H9 (cell line): ENCODE measurements at regions not wholly inside any gene's neighbourhood (a gene's known extent, or its start where the extent isn't known, plus 50 kb on each side); places are given as distances from the start of the nearest gene placed in this dataset.
"Not testable (repeated sequence)": the region's sequence is repeated elsewhere in the genome, so short reads cannot be mapped to it uniquely, and the experiment has no call there.

Source experiments
- DNase-seq: peaks from one replicate; pipeline ENCODE4 v3.0.0-alpha.2; 2017
- H2AFZ ChIP-seq: one replicate; pipeline ENCODE4 v1.6.1; 2013; ENCODE audit warnings: mild to moderate bottlenecking, low read length, control low read depth, moderate library complexity
- H2AK5ac ChIP-seq: 2 replicates; pipeline ENCODE4 v1.6.1; 2013; ENCODE audit warnings: low read length, control low read depth, mixed read lengths; ENCODE audit not compliant: insufficient read length
- H2BK120ac ChIP-seq: one replicate; pipeline ENCODE4 v1.6.1; 2013; ENCODE audit warnings: low read depth, mild to moderate bottlenecking, low read length, control low read depth, inconsistent platforms; ENCODE audit not compliant: poor library complexity, severe bottlenecking
- H2BK12ac ChIP-seq: 2 replicates; pipeline ENCODE4 v1.6.1; 2013; ENCODE audit warnings: low read length, control low read depth, mixed read lengths, low read depth; ENCODE audit not compliant: insufficient read length
- H2BK15ac ChIP-seq: 2 replicates; pipeline ENCODE4 v1.6.1; 2013; ENCODE audit warnings: low read depth, low read length, control low read depth
- H2BK20ac ChIP-seq: one replicate; pipeline ENCODE4 v1.6.1; 2013; ENCODE audit warnings: low read depth, mild to moderate bottlenecking, low read length, control low read depth, inconsistent platforms; ENCODE audit not compliant: poor library complexity, severe bottlenecking
- H2BK5ac ChIP-seq: 2 replicates; pipeline ENCODE4 v1.6.1; 2013; ENCODE audit warnings: low read length, control low read depth, mixed read lengths; ENCODE audit not compliant: insufficient read length
- H3K14ac ChIP-seq: 2 replicates; pipeline ENCODE4 v1.6.1; 2013; ENCODE audit warnings: low read length, control low read depth; ENCODE audit not compliant: insufficient read depth
- H3K18ac ChIP-seq: 2 replicates; pipeline ENCODE4 v1.6.1; 2013; ENCODE audit warnings: low read depth, mild to moderate bottlenecking, mixed read lengths, low read length, control low read depth; ENCODE audit not compliant: insufficient read length
- H3K23ac ChIP-seq: 2 replicates; pipeline ENCODE4 v1.6.1; 2013; ENCODE audit warnings: low read length, control low read depth, mixed read lengths, low read depth; ENCODE audit not compliant: insufficient read length
- H3K23me2 ChIP-seq: 2 replicates; pipeline ENCODE4 v1.6.1; 2013; ENCODE audit warnings: low read depth, mild to moderate bottlenecking, mixed read lengths, low read length, control low read depth; ENCODE audit not compliant: insufficient read length, poor library complexity, severe bottlenecking
- H3K27ac ChIP-seq: 2 replicates; pipeline ENCODE4 v1.5.1; 2013; ENCODE audit warnings: low read length, control low read depth, mixed read lengths, low read depth; ENCODE audit not compliant: insufficient read length
- H3K27me3 ChIP-seq: 2 replicates; pipeline ENCODE4 v1.6.1; 2013; ENCODE audit warnings: low read length, control low read depth, inconsistent platforms; ENCODE audit not compliant: insufficient read depth
- H3K4ac ChIP-seq: 2 replicates; pipeline ENCODE4 v1.6.1; 2013; ENCODE audit warnings: low read depth, mild to moderate bottlenecking, control low read depth, inconsistent platforms, low read length, moderate library complexity
- H3K4me1 ChIP-seq: 2 replicates; pipeline ENCODE4 v1.6.1; 2013; ENCODE audit warnings: low read length, control low read depth, inconsistent platforms; ENCODE audit not compliant: insufficient read depth
- H3K4me2 ChIP-seq: 2 replicates; pipeline ENCODE4 v1.6.1; 2013; ENCODE audit warnings: low read length, control low read depth, mixed read lengths; ENCODE audit not compliant: insufficient read length, insufficient read depth
- H3K56ac ChIP-seq: 2 replicates; pipeline ENCODE4 v1.6.1; 2013; ENCODE audit warnings: low read depth, mild to moderate bottlenecking, mixed read lengths, low read length, control low read depth; ENCODE audit not compliant: insufficient read length
- H3K79me1 ChIP-seq: 2 replicates; pipeline ENCODE4 v1.6.1; 2013; ENCODE audit warnings: low read depth, mild to moderate bottlenecking, moderate library complexity, low read length, control low read depth, inconsistent platforms; ENCODE audit not compliant: insufficient read depth, poor library complexity, severe bottlenecking
- H3K79me2 ChIP-seq: 2 replicates; pipeline ENCODE4 v1.6.1; 2013; ENCODE audit warnings: low read length, control low read depth, inconsistent platforms; ENCODE audit not compliant: insufficient read depth
- H3K9ac ChIP-seq: 2 replicates; pipeline ENCODE4 v1.6.1; 2013; ENCODE audit warnings: low read length, control low read depth, mixed read lengths; ENCODE audit not compliant: insufficient read length; ENCODE audit errors: extremely low read depth
- H3K9me3 ChIP-seq: one replicate; pipeline ENCODE4 v1.6.1; 2013; ENCODE audit warnings: low read depth, low read length, inconsistent platforms; ENCODE audit not compliant: control insufficient read depth
- H3T11ph ChIP-seq: one replicate; pipeline ENCODE4 v1.6.1; 2013; ENCODE audit warnings: mild to moderate bottlenecking, low read length, control low read depth, inconsistent platforms
- H4K20me1 ChIP-seq: one replicate; pipeline ENCODE4 v1.6.1; 2013; ENCODE audit not compliant: control insufficient read depth, insufficient read length, insufficient read depth
- H4K5ac ChIP-seq: 2 replicates; pipeline ENCODE4 v1.6.1; 2013; ENCODE audit warnings: low read depth, mild to moderate bottlenecking, mixed read lengths, low read length, control low read depth; ENCODE audit not compliant: insufficient read length
- H4K8ac ChIP-seq: replicated peaks from 2 replicates; pipeline ENCODE4 v1.6.1; 2013; ENCODE audit warnings: low read length, control low read depth, mixed read lengths, low read depth; ENCODE audit not compliant: insufficient read length
- H4K91ac ChIP-seq: 2 replicates; pipeline ENCODE4 v1.6.1; 2013; ENCODE audit warnings: low read depth, mild to moderate bottlenecking, moderate library complexity, mixed read lengths, low read length, control low read depth; ENCODE audit not compliant: insufficient read length
- H3K27ac Mint-ChIP-seq, 3 experiments: 2 replicates in 2 of 3; 3 replicates in 1 of 3; pipeline ENCODE4 v1.8.0; 2020 to 2021; ENCODE audit warnings: mixed read lengths in 3 of 3, mild to moderate bottlenecking in 1 of 3, moderate library complexity in 1 of 3
- H3K27me3 Mint-ChIP-seq: 2 replicates; pipeline ENCODE4 v1.8.0; 2021; ENCODE audit warnings: low read depth, mild to moderate bottlenecking, moderate library complexity, mixed read lengths
- H3K36me3 Mint-ChIP-seq, 3 experiments: 2 replicates in 2 of 3; 3 replicates in 1 of 3; pipeline ENCODE4 v1.8.0; 2020 to 2021; ENCODE audit warnings: low read depth in 3 of 3, mixed read lengths in 3 of 3; ENCODE audit not compliant: insufficient read depth in 1 of 3
- H3K4me1 Mint-ChIP-seq, 2 experiments: 2 replicates each; pipeline ENCODE4 v1.8.0; 2020; ENCODE audit warnings: mixed read lengths in 2 of 2
- H3K4me3 Mint-ChIP-seq, 2 experiments: 2 replicates in 1 of 2; 3 replicates in 1 of 2; pipeline ENCODE4 v1.8.0; 2020 to 2021; ENCODE audit warnings: mild to moderate bottlenecking in 2 of 2, mixed read lengths in 2 of 2, moderate library complexity in 1 of 2
- H3K9me3 Mint-ChIP-seq, 2 experiments: 2 replicates in 1 of 2; 3 replicates in 1 of 2; pipeline ENCODE4 v1.8.0; 2020; ENCODE audit warnings: mild to moderate bottlenecking in 2 of 2, mixed read lengths in 2 of 2, moderate library complexity in 1 of 2
- WGBS: extraction: QIAGEN DNeasy Blood & Tissue Kit; methylation state at CpG from one replicate; pipeline ENCODE4 v1.1.7; 2013; ENCODE audit warnings: missing lambda C conversion rate, low lambda C conversion rate, mixed read lengths; ENCODE audit not compliant: insufficient read length; ENCODE audit errors: extremely low coverage; 5-methylcytosine and 5-hydroxymethylcytosine counted together
- TF ChIP-seq, protein P1 (sequence below): fragments of 200-600 bp; sonication (generic); conservative IDR thresholded peaks from 3 replicates; pipeline ENCODE4 v1.8.0; 2021; ENCODE audit warnings: antibody characterized with exemption, mild to moderate bottlenecking

DNA sequence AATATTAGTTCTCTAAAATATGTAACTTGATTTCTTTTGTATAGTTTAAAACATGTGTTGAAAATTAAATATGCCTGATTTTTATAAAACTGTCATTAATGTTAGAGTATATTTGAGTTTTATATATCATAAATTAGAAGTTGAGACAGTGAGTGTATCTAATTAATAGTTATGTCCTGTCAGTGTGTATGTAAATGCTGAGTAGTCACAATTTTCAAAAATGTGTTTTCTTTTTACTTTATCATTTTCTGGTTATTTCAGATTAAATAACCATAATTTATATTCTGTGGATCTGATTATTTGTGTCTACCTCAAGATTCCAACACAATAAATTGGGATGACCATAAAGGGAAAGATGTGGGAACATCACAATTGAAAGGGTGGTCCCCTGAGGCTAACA lies 82.7 kb upstream of the CXXC4 start:
- Mint-ChIP-seq H3K27me3 (no peaks in the 10 kb centered on the region), H3K27ac (no peak overlapping the region), H3K4me1 (no peaks in the 10 kb centered on the region), H3K9me3 (no peaks in the 10 kb centered on the region), H3K36me3 (no peaks in the 10 kb centered on the region), H3K4me3 (no peak overlapping the region)
- Histone ChIP-seq H3K56ac (no peak overlapping the region), H3K23ac (no peak overlapping the region), H3K27ac (no peak overlapping the region), H2BK5ac (no peak overlapping the region), H3K79me1 (no peaks in the 10 kb centered on the region), H3K9ac (no peak overlapping the region), H4K5ac (no peak overlapping the region), H2BK120ac (no peak overlapping the region), H2AK5ac (no peak overlapping the region), H3K18ac (no peak overlapping the region), H3K4me2 (no peak overlapping the region), H3K79me2 (no peaks in the 10 kb centered on the region), H4K91ac (no peak overlapping the region), H4K20me1 (no peaks in the 10 kb centered on the region), H3K4me1 (no peaks in the 10 kb centered on the region), H3K14ac (no peak overlapping the region), H3K23me2 (no peaks in the 10 kb centered on the region), H2BK15ac (no peak overlapping the region), H2BK20ac (no peak overlapping the region), H4K8ac (no peak overlapping the region), H2AFZ (no peak overlapping the region), H3K4ac (no peak overlapping the region), H3K9me3 (no peaks in the 10 kb centered on the region), H3K27me3 (no peaks in the 10 kb centered on the region), H3T11ph (no peak overlapping the region), H2BK12ac (no peak overlapping the region)
- DNase-seq = no peak
- TF ChIP-seq, protein P1, sequence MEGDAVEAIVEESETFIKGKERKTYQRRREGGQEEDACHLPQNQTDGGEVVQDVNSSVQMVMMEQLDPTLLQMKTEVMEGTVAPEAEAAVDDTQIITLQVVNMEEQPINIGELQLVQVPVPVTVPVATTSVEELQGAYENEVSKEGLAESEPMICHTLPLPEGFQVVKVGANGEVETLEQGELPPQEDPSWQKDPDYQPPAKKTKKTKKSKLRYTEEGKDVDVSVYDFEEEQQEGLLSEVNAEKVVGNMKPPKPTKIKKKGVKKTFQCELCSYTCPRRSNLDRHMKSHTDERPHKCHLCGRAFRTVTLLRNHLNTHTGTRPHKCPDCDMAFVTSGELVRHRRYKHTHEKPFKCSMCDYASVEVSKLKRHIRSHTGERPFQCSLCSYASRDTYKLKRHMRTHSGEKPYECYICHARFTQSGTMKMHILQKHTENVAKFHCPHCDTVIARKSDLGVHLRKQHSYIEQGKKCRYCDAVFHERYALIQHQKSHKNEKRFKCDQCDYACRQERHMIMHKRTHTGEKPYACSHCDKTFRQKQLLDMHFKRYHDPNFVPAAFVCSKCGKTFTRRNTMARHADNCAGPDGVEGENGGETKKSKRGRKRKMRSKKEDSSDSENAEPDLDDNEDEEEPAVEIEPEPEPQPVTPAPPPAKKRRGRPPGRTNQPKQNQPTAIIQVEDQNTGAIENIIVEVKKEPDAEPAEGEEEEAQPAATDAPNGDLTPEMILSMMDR = no peak

DNA sequence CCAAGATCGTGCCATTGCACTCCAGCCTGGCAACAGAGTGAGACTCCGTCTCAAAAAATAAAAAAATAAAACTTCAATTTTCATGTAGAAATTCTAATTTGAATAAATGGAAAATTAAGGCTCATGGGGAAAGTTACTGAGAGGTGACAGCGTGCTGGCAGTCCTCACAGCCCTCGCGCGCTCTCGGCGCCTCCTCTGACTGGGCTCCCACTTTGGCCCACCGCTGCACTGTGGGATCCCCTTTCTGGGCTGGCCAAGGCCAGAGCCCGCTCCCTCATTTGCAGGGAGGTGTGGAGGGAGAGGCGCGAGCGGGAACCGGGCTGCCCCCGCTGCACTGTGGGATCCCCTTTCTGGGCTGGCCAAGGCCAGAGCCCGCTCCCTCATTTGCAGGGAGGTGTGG lies 86.8 kb upstream of the CXXC4 start:
- not testable (repeated sequence) for H3K27me3 ChIP-seq, H3K27ac Mint-ChIP-seq, H3K9me3 ChIP-seq, H3K9ac ChIP-seq, H3T11ph ChIP-seq, H3K4me3 Mint-ChIP-seq, H3K9me3 Mint-ChIP-seq, DNase-seq, H2BK12ac ChIP-seq, H3K27me3 Mint-ChIP-seq, H3K4me2 ChIP-seq, H3K23me2 ChIP-seq, H2AK5ac ChIP-seq, H3K18ac ChIP-seq, H3K79me1 ChIP-seq, H2BK15ac ChIP-seq, H3K14ac ChIP-seq, H3K23ac ChIP-seq, H3K27ac ChIP-seq, H2BK5ac ChIP-seq, H2AFZ ChIP-seq, H3K36me3 Mint-ChIP-seq, H2BK20ac ChIP-seq, H4K91ac ChIP-seq, H4K8ac ChIP-seq, H3K4me1 ChIP-seq, H4K5ac ChIP-seq, H3K4me1 Mint-ChIP-seq, H3K79me2 ChIP-seq, H4K20me1 ChIP-seq, H3K4ac ChIP-seq, H3K56ac ChIP-seq, H2BK120ac ChIP-seq
- no CpG with 5 or more reads among the region's 16 CpGs for WGBS
